ENCODE measurements at regions not wholly inside any gene's neighbourhood (a gene's known extent, or its start where the extent isn't known, plus 50 kb on each side); places are given as distances from the start of the nearest gene placed in this dataset.

- no peak overlapping the region for H3K9ac ChIP-seq (ENCODE audit: insufficient read depth, low read length, poor library complexity, severe bottlenecking)
- no peak overlapping the region for H2AFZ ChIP-seq (ENCODE audit: insufficient read depth, low read depth, low read length, poor library complexity, severe bottlenecking)
- H3K4me1 Mint-ChIP-seq: no peaks in the 10 kb centered on the region
- H3K4me3 ChIP-seq (replicated peaks in 1 of 3; ENCODE audit: low read depth in 2 of 3, low read length in 3 of 3): no peak overlapping the region
- H3K27me3 ChIP-seq (ENCODE audit: control insufficient read depth in 2 of 2, insufficient read depth in 2 of 2, low read length in 2 of 2): no peaks in the 10 kb centered on the region
- H3K79me2 ChIP-seq (ENCODE audit: insufficient read depth, low read length): no peaks in the 10 kb centered on the region
- no peak for DNase-seq
- H3K4me3 Mint-ChIP-seq: no peak overlapping the region
- no peak overlapping the region for H3K27ac ChIP-seq (ENCODE audit: low read depth in 1 of 2, low read length in 2 of 2)
- H3K27ac Mint-ChIP-seq: no peak overlapping the region
- peaks cover 0 to 5% (median 2%) of the 10 kb centered on the region in 7 donors for H3K9me3 Mint-ChIP-seq
- intact Hi-C loops (cut with micrococcal nuclease): no loop called here
- TF ChIP-seq CTCF (IDR thresholded peaks at IDR 0.05): no peak
- no peaks in the 10 kb centered on the region for H3K36me3 ChIP-seq (replicated peaks in 1 of 2; ENCODE audit: control insufficient read depth in 1 of 2, insufficient read depth in 2 of 2, low read length in 2 of 2)
- H3K4me1 ChIP-seq (ENCODE audit: control insufficient read depth in 1 of 2, insufficient read depth in 2 of 2, low read length in 2 of 2): no peaks in the 10 kb centered on the region
- peaks cover 0 to 3% (median 0%) of the 10 kb centered on the region in 3 donors for H3K27me3 Mint-ChIP-seq (ENCODE audit: low read depth in 3 of 3)
- no peaks in the 10 kb centered on the region for H3K36me3 Mint-ChIP-seq
- no peaks in the 10 kb centered on the region for H3K9me3 ChIP-seq (replicated peaks in 1 of 2; ENCODE audit: control insufficient read depth in 1 of 2, insufficient read depth in 1 of 2, low read length in 2 of 2)
- H4K20me1 ChIP-seq (ENCODE audit: insufficient read depth, low read length): no peaks in the 10 kb centered on the region
- H3K4me2 ChIP-seq (replicated peaks; ENCODE audit: extremely low read depth, low read length, poor library complexity, severe bottlenecking): no peak overlapping the region
Observed at GRCh38 chr15:53354874-53355273, 404.6 kb downstream of the WDR72 start.

- Mint-ChIP-seq H3K4me1 (no peaks in the 10 kb centered on the region), H3K36me3 (no peaks in the 10 kb centered on the region), H3K27me3 (ENCODE audit: low read depth in 3 of 3) (peaks cover 0 to 3% (median 0%) of the 10 kb centered on the region in 3 donors), H3K4me3 (no peak overlapping the region), H3K27ac (no peak overlapping the region), H3K9me3 (no peaks in the 10 kb centered on the region)
- DNase-seq: no peak
- intact Hi-C loops (cut with micrococcal nuclease): no loop called here
- Histone ChIP-seq H3K27me3 (ENCODE audit: control insufficient read depth in 2 of 2, insufficient read depth in 2 of 2, low read length in 2 of 2) (no peaks in the 10 kb centered on the region), H3K9ac (ENCODE audit: insufficient read depth, low read length, poor library complexity, severe bottlenecking) (no peak overlapping the region), H3K79me2 (ENCODE audit: insufficient read depth, low read length) (no peaks in the 10 kb centered on the region), H3K4me2 (replicated peaks; ENCODE audit: extremely low read depth, low read length, poor library complexity, severe bottlenecking) (no peak overlapping the region), H2AFZ (ENCODE audit: insufficient read depth, low read depth, low read length, poor library complexity, severe bottlenecking) (no peak overlapping the region), H3K4me3 (replicated peaks in 1 of 3; ENCODE audit: low read depth in 2 of 3, low read length in 3 of 3) (no peak overlapping the region), H3K9me3 (replicated peaks in 1 of 2; ENCODE audit: control insufficient read depth in 1 of 2, insufficient read depth in 1 of 2, low read length in 2 of 2) (no peaks in the 10 kb centered on the region), H3K27ac (ENCODE audit: low read depth in 1 of 2, low read length in 2 of 2) (no peak overlapping the region), H3K36me3 (replicated peaks in 1 of 2; ENCODE audit: control insufficient read depth in 1 of 2, insufficient read depth in 2 of 2, low read length in 2 of 2) (no peaks in the 10 kb centered on the region), H4K20me1 (ENCODE audit: insufficient read depth, low read length) (no peaks in the 10 kb centered on the region), H3K4me1 (ENCODE audit: control insufficient read depth in 1 of 2, insufficient read depth in 2 of 2, low read length in 2 of 2) (no peaks in the 10 kb centered on the region)
- WGBS (ENCODE audit: insufficient coverage): 94% methylated on average over 2 of the region's 3 CpGs
- no peak for TF ChIP-seq CTCF (IDR thresholded peaks at IDR 0.05)
Observed at GRCh38 chr15:53351373-53351772, 408.1 kb downstream of the WDR72 start.

Data from CD14-positive monocyte (primary cell).